Fibroblast of mammary gland (primary cell): ENCODE measurements at regions not wholly inside any gene's neighbourhood (a gene's known extent, or its start where the extent isn't known, plus 50 kb on each side); places are given as distances from the start of the nearest gene placed in this dataset.

Experiments
- DNase-seq: peaks from one replicate; pipeline ENCODE4 v3.0.0-alpha.2; 2010; ENCODE audit warnings: low read depth
- H3K4me3 ChIP-seq: 2 replicates; pipeline ENCODE4 v1.5.1; 2011; ENCODE audit warnings: low read depth, mild to moderate bottlenecking, low read length, moderate library complexity; ENCODE audit not compliant: control insufficient read depth
- TF ChIP-seq, protein P1 (sequence below): conservative IDR thresholded peaks from 2 replicates; pipeline ENCODE4 v1.5.1; 2011; ENCODE audit warnings: low read depth, low read length, inconsistent platforms; ENCODE audit not compliant: control insufficient read depth, insufficient read depth

DNA sequence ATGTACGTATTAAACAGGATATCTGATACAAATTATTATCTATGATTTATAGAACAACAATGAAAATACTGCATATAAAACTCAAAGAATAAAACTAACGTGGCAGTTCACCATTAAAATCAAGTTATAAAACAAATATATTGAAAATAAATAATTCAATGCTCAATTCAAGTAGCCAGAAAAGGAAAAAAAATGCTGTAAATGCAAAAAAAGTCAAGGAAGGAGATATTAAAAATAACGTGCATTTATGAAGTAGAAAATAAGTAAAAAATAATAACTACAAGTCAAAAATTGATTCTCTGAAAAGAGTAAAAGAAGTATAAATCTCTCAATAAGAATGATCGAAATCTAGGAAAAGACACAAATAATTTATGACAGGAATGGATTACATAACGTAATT is 460.5 kb upstream of the CD180 start:
- TF ChIP-seq, protein P1, sequence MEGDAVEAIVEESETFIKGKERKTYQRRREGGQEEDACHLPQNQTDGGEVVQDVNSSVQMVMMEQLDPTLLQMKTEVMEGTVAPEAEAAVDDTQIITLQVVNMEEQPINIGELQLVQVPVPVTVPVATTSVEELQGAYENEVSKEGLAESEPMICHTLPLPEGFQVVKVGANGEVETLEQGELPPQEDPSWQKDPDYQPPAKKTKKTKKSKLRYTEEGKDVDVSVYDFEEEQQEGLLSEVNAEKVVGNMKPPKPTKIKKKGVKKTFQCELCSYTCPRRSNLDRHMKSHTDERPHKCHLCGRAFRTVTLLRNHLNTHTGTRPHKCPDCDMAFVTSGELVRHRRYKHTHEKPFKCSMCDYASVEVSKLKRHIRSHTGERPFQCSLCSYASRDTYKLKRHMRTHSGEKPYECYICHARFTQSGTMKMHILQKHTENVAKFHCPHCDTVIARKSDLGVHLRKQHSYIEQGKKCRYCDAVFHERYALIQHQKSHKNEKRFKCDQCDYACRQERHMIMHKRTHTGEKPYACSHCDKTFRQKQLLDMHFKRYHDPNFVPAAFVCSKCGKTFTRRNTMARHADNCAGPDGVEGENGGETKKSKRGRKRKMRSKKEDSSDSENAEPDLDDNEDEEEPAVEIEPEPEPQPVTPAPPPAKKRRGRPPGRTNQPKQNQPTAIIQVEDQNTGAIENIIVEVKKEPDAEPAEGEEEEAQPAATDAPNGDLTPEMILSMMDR = no peak
- no peak for DNase-seq
- no peak overlapping the region for H3K4me3 ChIP-seq

DNA sequence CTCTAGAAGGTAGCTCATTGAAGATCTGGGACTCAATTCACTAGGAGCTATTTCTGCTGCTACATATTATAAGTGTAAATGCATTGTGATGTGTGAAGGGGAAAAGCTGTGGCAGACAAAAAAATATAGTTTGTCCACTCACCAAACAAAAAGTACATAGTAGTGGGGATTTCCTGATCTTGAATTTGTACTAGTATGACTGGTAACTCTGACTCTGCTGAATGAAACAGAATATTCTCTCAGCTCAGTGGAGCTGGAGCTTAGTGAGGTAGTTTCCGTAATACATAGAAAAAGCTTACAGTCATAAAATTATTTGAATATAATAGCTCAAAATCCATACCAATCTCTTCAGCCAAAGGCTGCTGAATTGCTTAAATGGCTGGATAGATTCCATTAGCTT is 455.6 kb upstream of the CD180 start:
- no peak for DNase-seq
- H3K4me3 ChIP-seq = no peak overlapping the region
- TF ChIP-seq, protein P1 = no peak

DNA sequence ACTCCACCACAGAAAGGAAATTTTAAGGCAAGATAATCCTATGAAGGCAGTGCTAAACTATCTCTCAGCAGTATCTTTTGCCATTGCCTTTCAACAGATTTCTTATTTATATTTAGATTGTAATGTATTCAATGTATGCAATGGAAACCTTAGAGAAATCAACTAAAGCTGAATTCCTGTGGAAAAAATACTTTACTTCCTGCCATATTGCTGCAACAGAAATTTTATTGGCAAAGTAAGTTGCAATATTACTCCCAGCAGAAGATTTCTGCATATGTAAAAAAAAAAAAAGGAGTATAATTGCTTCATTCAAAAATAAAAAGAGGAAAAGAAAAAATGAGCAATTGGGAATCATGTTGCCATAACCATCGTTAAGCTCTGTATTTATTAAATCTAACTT is 454.6 kb upstream of the CD180 start:
- TF ChIP-seq, protein P1 = no peak
- no peak overlapping the region for H3K4me3 ChIP-seq
- DNase-seq = no peak

DNA sequence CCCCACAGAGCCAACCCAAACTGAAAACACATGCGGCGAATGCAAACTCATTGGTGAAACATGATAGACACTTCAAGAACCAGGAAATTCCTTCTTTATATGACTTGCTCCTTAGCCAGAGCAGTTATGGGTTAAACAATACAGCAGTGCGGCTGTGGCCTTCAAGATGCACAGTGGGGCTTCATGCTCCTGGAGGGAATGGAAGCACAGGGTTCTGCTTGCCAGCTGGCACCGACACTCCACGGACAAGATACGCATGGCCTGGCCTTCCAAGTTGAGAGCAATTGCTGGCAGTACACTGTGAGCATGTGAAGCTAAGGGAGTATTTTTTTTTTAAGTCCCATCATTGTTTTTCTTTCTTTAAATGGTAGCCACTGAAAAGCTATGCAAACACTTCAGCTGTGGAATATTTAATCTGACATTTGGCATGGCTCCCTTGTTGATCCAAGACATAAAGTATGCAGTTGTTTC is 451.6 kb upstream of the CD180 start:
- H3K4me3 ChIP-seq = no peak overlapping the region
- TF ChIP-seq, protein P1 = no peak
- DNase-seq = peak; percentile 81

DNA sequence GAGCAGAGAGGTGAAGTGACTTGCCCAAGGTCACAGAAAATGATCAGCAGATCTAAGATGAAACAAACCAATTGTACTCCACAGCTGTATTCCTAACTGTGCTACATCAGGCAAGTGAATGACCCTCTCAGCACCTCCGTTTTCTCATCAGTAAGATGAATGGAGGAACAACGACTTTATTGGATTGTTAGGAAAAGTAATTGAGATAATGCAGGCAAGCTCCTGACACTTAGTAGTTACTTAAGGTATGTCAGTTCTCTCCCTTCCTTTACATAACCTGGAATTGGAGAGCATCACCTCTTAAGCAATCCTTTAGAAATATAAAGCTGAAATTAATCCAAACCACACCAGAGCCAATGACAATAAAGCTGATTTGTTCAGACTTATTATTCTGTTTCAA is 451.2 kb upstream of the CD180 start:
- DNase-seq = no peak
- no peak overlapping the region for H3K4me3 ChIP-seq
- TF ChIP-seq, protein P1 = no peak

DNA sequence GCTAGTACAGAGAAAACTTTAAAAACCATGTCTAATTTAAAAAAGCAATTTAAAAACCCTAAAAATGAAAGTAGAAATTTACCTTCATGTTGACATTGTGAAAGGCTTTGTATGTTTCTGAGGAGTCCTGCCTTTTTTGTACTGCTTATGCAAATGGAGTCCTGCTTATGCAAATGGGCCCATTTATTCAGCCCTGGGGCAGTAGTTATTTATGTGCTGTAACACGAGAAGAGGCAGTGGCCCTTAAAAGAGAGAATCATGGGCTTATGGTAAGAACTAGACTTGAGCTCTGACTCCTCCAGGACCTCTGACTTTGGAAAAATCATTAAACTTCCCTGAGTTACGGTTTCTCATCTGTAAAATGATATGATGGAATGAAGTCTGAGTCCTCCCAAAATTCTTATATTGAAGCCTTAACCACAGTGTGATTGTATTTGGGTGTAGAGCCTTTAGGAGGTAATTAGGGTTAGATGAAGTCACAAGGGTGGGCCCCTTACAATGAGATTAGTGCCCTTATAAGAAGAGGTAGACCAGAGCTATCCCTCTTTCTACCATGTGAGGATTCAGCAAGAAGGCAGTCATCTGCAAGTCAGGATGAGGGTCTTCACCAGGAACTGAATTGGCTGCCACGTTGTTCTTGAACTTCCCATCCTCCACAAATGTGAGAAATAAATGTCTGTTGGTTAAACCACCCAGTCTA is 447.8 kb upstream of the CD180 start:
- no peak overlapping the region for H3K4me3 ChIP-seq
- TF ChIP-seq, protein P1 = no peak
- DNase-seq = no peak
